GM23338 (cell line): ENCODE measurements at regions not wholly inside any gene's neighbourhood (a gene's known extent, or its start where the extent isn't known, plus 50 kb on each side); places are given as distances from the start of the nearest gene placed in this dataset.

Experiments used
- ATAC-seq: fragments of 200-7000 bp; cut with Tn5 transposase; 3 replicates; pipeline ENCODE4 v1.9.1; 2020
- DNase-seq: peaks from one replicate; pipeline ENCODE4 v3.0.0-alpha.2; 2015; ENCODE audit warnings: low spot score
- H2AFZ ChIP-seq: fragments of 200-600 bp; sonication (generic); 2 replicates; pipeline ENCODE4 v1.8.0; 2016; ENCODE audit warnings: antibody characterized with exemption, mild to moderate bottlenecking, moderate library complexity
- H3F3A ChIP-seq: fragments of 200-600 bp; sonication (generic); replicated peaks from 2 replicates; pipeline ENCODE4 v1.8.0; 2017; ENCODE audit warnings: antibody characterized with exemption, mixed run types, low read depth
- H3K27ac ChIP-seq: fragments of 200-600 bp; sonication (generic); 2 replicates; pipeline ENCODE4 v1.6.1; 2016; ENCODE audit warnings: low read depth
- H3K27me3 ChIP-seq: fragments of 200-600 bp; sonication (generic); 2 replicates; pipeline ENCODE4 v1.8.0; 2016; ENCODE audit warnings: mild to moderate bottlenecking, mixed run types, moderate library complexity; ENCODE audit not compliant: insufficient read depth
- H3K36me3 ChIP-seq: fragments of 200-600 bp; sonication (generic); 2 replicates; pipeline ENCODE4 v1.8.0; 2016; ENCODE audit warnings: mild to moderate bottlenecking; ENCODE audit not compliant: insufficient read depth
- H3K4me1 ChIP-seq: fragments of 200-600 bp; sonication (generic); 2 replicates; pipeline ENCODE4 v1.8.0; 2016; ENCODE audit warnings: mild to moderate bottlenecking, moderate library complexity; ENCODE audit not compliant: insufficient read depth
- H3K4me2 ChIP-seq: fragments of 200-600 bp; sonication (generic); 2 replicates; pipeline ENCODE4 v1.7.1; 2017; ENCODE audit warnings: mixed run types
- H3K4me3 ChIP-seq: fragments of 200-600 bp; sonication (generic); 2 replicates; pipeline ENCODE4 v1.6.1; 2016; ENCODE audit warnings: mixed run types
- H3K79me2 ChIP-seq: fragments of 200-600 bp; sonication (generic); replicated peaks from 2 replicates; pipeline ENCODE4 v1.8.0; 2017; ENCODE audit warnings: mild to moderate bottlenecking; ENCODE audit not compliant: insufficient read depth
- H3K9me2 ChIP-seq: fragments of 200-600 bp; sonication (generic); 2 replicates; pipeline ENCODE4 v1.8.0; 2017; ENCODE audit not compliant: insufficient read depth
- H4K20me1 ChIP-seq: fragments of 200-600 bp; sonication (generic); replicated peaks from 2 replicates; pipeline ENCODE4 v1.8.0; 2017; ENCODE audit warnings: mild to moderate bottlenecking; ENCODE audit not compliant: insufficient read depth
- H3K27ac Mint-ChIP-seq: 2 replicates; pipeline ENCODE4 v1.8.0; 2020; ENCODE audit warnings: inconsistent platforms, mild to moderate bottlenecking, moderate library complexity, mixed read lengths
- H3K27me3 Mint-ChIP-seq: 3 replicates; pipeline ENCODE4 v1.8.0; 2022; ENCODE audit warnings: low read depth, mild to moderate bottlenecking, moderate library complexity, mixed read lengths, inconsistent platforms; ENCODE audit not compliant: insufficient read depth, poor library complexity
- H3K36me3 Mint-ChIP-seq: 3 replicates; pipeline ENCODE4 v1.8.0; 2021; ENCODE audit warnings: low read depth, mild to moderate bottlenecking, inconsistent platforms, moderate library complexity, mixed read lengths
- H3K4me1 Mint-ChIP-seq: 3 replicates; pipeline ENCODE4 v1.8.0; 2020; ENCODE audit warnings: mild to moderate bottlenecking, inconsistent platforms, mixed read lengths
- H3K4me3 Mint-ChIP-seq: 3 replicates; pipeline ENCODE4 v1.8.0; 2021; ENCODE audit warnings: moderate library complexity, mild to moderate bottlenecking, inconsistent platforms, mixed read lengths
- H3K9me3 Mint-ChIP-seq: 3 replicates; pipeline ENCODE4 v1.8.0; 2020; ENCODE audit warnings: moderate library complexity, mild to moderate bottlenecking, inconsistent platforms, mixed read lengths
- CREB1 ChIP-seq: fragments of 250-450 bp; sonication (Bioruptor Pico); IDR thresholded peaks from 2 replicates; pipeline ENCODE4 v1.5.0; 2020; ENCODE audit warnings: low read depth, mild to moderate bottlenecking, moderate library complexity
- CTCF ChIP-seq, 2 experiments: fragments of 200-600 bp in 1 of 2; sonication (generic) in 1 of 2; conservative IDR thresholded peaks; 2 replicates each; pipeline versions ENCODE4 v1.5.1 to v1.6.1; 2016 to 2017; ENCODE audit warnings: antibody characterized with exemption in 2 of 2, low read depth in 2 of 2, mild to moderate bottlenecking in 2 of 2, moderate library complexity in 1 of 2
- ETS1 ChIP-seq: IDR thresholded peaks from 2 replicates; pipeline ENCODE4 v1.6.1; 2016; ENCODE audit warnings: antibody characterized with exemption
- EZH2 ChIP-seq: fragments of 200-600 bp; sonication (generic); IDR thresholded peaks from one replicate; pipeline ENCODE4 v1.8.0; 2017; ENCODE audit warnings: antibody characterized with exemption, mild to moderate bottlenecking, low read depth; ENCODE audit not compliant: unreplicated experiment
- NANOG ChIP-seq: IDR thresholded peaks from 2 replicates; pipeline ENCODE4 v1.6.1; 2016; ENCODE audit warnings: antibody characterized with exemption, borderline replicate concordance
- REST ChIP-seq: IDR thresholded peaks from one replicate; pipeline ENCODE4 v1.6.1; 2018; ENCODE audit warnings: antibody characterized with exemption; ENCODE audit not compliant: unreplicated experiment
- STAT1 ChIP-seq: IDR thresholded peaks from one replicate; pipeline ENCODE4 v1.6.1; 2016; ENCODE audit warnings: antibody characterized with exemption; ENCODE audit not compliant: unreplicated experiment
- ZNF114 ChIP-seq: fragments of 250-450 bp; sonication (Bioruptor Pico); IDR thresholded peaks from 2 replicates; pipeline ENCODE4 v1.5.0; 2020; ENCODE audit warnings: mild to moderate bottlenecking, moderate library complexity
- ZNF331 ChIP-seq: fragments of 250-450 bp; sonication (Bioruptor Pico); IDR thresholded peaks from 2 replicates; pipeline ENCODE4 v1.5.0; 2020; ENCODE audit warnings: low read depth, mild to moderate bottlenecking, moderate library complexity
- TF ChIP-seq, protein P1 (sequence below): fragments of 250-450 bp; sonication (Bioruptor Pico); IDR thresholded peaks from 2 replicates; pipeline ENCODE4 v1.5.0; 2020; ENCODE audit warnings: mild to moderate bottlenecking, moderate library complexity

DNA sequence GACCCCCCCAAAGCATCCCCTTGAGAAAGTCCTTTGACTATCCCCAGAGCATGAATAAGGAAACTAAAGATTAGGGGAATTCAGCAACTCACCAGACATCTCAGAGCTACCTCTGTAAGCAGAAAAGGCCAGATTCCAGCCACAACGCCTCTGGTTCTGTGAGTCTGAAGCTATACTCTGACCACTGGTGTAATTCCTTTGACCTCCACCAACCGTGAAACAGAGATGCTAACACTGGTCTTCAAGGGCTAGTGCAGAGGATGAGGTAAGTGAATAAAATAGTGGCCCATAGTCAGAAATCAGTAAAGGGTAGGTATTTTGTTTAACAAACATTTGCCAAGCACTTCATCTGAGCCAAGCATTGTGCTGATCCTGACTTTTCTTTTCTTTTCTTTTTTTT, 353.4 kb downstream of the NPIPA8 start:
- 0 out of 3 replicates have a peak, but pooled peaks cover 3% of the 10 kb centered on the region for H3K36me3 Mint-ChIP-seq
- TF ChIP-seq EZH2 = no peak
- TF ChIP-seq CTCF (conservative IDR thresholded peaks at IDR 0.05; ENCODE audit: low read depth in 2 of 2) = no peak
- TF ChIP-seq STAT1 = no peak
- no peak for TF ChIP-seq ZNF331
- no peak for TF ChIP-seq CREB1 (CRISPR knock-in tag)
- TF ChIP-seq NANOG = no peak
- no peak for TF ChIP-seq ZNF114 (CRISPR knock-in tag)
- no peak for TF ChIP-seq REST
- TF ChIP-seq, protein P1, sequence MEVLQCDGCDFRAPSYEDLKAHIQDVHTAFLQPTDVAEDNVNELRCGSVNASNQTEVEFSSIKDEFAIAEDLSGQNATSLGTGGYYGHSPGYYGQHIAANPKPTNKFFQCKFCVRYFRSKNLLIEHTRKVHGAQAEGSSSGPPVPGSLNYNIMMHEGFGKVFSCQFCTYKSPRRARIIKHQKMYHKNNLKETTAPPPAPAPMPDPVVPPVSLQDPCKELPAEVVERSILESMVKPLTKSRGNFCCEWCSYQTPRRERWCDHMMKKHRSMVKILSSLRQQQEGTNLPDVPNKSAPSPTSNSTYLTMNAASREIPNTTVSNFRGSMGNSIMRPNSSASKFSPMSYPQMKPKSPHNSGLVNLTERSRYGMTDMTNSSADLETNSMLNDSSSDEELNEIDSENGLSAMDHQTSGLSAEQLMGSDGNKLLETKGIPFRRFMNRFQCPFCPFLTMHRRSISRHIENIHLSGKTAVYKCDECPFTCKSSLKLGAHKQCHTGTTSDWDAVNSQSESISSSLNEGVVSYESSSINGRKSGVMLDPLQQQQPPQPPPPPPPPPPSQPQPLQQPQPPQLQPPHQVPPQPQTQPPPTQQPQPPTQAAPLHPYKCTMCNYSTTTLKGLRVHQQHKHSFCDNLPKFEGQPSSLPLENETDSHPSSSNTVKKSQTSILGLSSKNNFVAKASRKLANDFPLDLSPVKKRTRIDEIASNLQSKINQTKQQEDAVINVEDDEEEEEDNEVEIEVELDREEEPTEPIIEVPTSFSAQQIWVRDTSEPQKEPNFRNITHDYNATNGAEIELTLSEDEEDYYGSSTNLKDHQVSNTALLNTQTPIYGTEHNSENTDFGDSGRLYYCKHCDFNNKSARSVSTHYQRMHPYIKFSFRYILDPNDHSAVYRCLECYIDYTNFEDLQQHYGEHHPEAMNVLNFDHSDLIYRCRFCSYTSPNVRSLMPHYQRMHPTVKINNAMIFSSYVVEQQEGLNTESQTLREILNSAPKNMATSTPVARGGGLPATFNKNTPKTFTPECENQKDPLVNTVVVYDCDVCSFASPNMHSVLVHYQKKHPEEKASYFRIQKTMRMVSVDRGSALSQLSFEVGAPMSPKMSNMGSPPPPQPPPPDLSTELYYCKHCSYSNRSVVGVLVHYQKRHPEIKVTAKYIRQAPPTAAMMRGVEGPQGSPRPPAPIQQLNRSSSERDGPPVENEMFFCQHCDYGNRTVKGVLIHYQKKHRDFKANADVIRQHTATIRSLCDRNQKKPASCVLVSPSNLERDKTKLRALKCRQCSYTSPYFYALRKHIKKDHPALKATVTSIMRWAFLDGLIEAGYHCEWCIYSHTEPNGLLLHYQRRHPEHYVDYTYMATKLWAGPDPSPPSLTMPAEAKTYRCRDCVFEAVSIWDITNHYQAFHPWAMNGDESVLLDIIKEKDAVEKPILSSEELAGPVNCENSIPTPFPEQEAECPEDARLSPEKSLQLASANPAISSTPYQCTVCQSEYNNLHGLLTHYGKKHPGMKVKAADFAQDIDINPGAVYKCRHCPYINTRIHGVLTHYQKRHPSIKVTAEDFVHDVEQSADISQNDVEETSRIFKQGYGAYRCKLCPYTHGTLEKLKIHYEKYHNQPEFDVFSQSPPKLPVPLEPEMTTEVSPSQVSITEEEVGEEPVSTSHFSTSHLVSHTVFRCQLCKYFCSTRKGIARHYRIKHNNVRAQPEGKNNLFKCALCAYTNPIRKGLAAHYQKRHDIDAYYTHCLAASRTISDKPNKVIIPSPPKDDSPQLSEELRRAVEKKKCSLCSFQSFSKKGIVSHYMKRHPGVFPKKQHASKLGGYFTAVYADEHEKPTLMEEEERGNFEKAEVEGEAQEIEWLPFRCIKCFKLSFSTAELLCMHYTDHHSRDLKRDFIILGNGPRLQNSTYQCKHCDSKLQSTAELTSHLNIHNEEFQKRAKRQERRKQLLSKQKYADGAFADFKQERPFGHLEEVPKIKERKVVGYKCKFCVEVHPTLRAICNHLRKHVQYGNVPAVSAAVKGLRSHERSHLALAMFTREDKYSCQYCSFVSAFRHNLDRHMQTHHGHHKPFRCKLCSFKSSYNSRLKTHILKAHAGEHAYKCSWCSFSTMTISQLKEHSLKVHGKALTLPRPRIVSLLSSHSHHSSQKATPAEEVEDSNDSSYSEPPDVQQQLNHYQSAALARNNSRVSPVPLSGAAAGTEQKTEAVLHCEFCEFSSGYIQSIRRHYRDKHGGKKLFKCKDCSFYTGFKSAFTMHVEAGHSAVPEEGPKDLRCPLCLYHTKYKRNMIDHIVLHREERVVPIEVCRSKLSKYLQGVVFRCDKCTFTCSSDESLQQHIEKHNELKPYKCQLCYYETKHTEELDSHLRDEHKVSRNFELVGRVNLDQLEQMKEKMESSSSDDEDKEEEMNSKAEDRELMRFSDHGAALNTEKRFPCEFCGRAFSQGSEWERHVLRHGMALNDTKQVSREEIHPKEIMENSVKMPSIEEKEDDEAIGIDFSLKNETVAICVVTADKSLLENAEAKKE (CRISPR knock-in tag) = no peak
- no peak for TF ChIP-seq ETS1
- Histone ChIP-seq H3K4me3 (no peak overlapping the region), H3K4me1 (no peaks in the 10 kb centered on the region), H3K79me2 (no peaks in the 10 kb centered on the region), H3K4me2 (no peak overlapping the region), H4K20me1 (no peaks in the 10 kb centered on the region), H3K27ac (no peak overlapping the region), H2AFZ (no peak overlapping the region), H3K9me2 (no peaks in the 10 kb centered on the region; the same call in 1 of the 2 replicates), H3F3A (no peaks in the 10 kb centered on the region), H3K27me3 (no peaks in the 10 kb centered on the region), H3K36me3 (peaks cover 4% of the 10 kb centered on the region; the same call in 1 of the 2 replicates)
- ATAC-seq (no peak), DNase-seq (no peak)
- H3K4me1 Mint-ChIP-seq = peaks cover 5% of the 10 kb centered on the region; the same call in 2 of the 3 replicates
- H3K9me3 Mint-ChIP-seq = peaks cover 7% of the 10 kb centered on the region
- H3K27ac Mint-ChIP-seq = no peak overlapping the region
- H3K27me3 Mint-ChIP-seq = no peaks in the 10 kb centered on the region
- H3K4me3 Mint-ChIP-seq = no peak overlapping the region
